H1 (cell line): ENCODE measurements at regions not wholly inside any gene's neighbourhood (a gene's known extent, or its start where the extent isn't known, plus 50 kb on each side); places are given as distances from the start of the nearest gene placed in this dataset.

Experiments
- CTCF ChIA-PET: fragments of 300-600 bp; sonication (Branson Sonifier 250); formaldehyde crosslinking; loops from one replicate; lab custom pipeline; 2021; ENCODE audit not compliant: partially characterized antibody; lab: Charles Lee
- POLR2A ChIA-PET: fragments of 300-600 bp; sonication (Branson Sonifier 250); formaldehyde crosslinking; loops from one replicate; lab custom pipeline; 2021; ENCODE audit warnings: inconsistent platforms; ENCODE audit not compliant: partially characterized antibody; lab: Charles Lee
- DNase-seq, 2 experiments: peaks; one replicate each; pipeline versions ENCODE4 v3.0.0 to v3.0.0-alpha.2; 2010 to 2022; ENCODE audit warnings: low spot score in 2 of 2, low read depth in 1 of 2, mixed read lengths in 1 of 2
- FAIRE-seq: peaks from 2 replicates; lab custom pipeline; 2011; peaks lifted over from hg19 to GRCh38; lab: Jason Lieb, UNC
- H2AFZ ChIP-seq: 2 replicates; pipeline ENCODE4 v1.8.1; 2012; ENCODE audit warnings: low read length, inconsistent platforms
- H2AK5ac ChIP-seq: 2 replicates; pipeline ENCODE4 v1.6.1; 2013; ENCODE audit warnings: low read depth, low read length
- H2BK120ac ChIP-seq: replicated peaks from 2 replicates; pipeline ENCODE3; 2013; ENCODE audit warnings: low read depth, low read length, inconsistent platforms
- H2BK12ac ChIP-seq: 2 replicates; pipeline ENCODE4 v1.6.1; 2013; ENCODE audit warnings: low read depth, low read length
- H2BK15ac ChIP-seq: 2 replicates; pipeline ENCODE4 v1.6.1; 2013; ENCODE audit warnings: low read length
- H2BK20ac ChIP-seq: 2 replicates; pipeline ENCODE4 v1.6.1; 2013; ENCODE audit warnings: low read length
- H2BK5ac ChIP-seq: 2 replicates; pipeline ENCODE4 v1.6.1; 2013; ENCODE audit warnings: low read depth, low read length
- H3K14ac ChIP-seq: 2 replicates; pipeline ENCODE4 v1.6.1; 2013; ENCODE audit warnings: inconsistent platforms; ENCODE audit not compliant: insufficient read length
- H3K18ac ChIP-seq: 2 replicates; pipeline ENCODE4 v1.6.1; 2013; ENCODE audit warnings: low read length; ENCODE audit errors: extremely low read depth
- H3K23ac ChIP-seq: 2 replicates; pipeline ENCODE4 v1.6.1; 2013; ENCODE audit warnings: inconsistent platforms; ENCODE audit not compliant: insufficient read length
- H3K23me2 ChIP-seq: 2 replicates; pipeline ENCODE4 v1.6.1; 2013; ENCODE audit warnings: low read depth, low read length
- H3K27ac ChIP-seq: 2 replicates; pipeline ENCODE4 v1.6.1; 2011; ENCODE audit warnings: low read depth, low read length, inconsistent platforms
- H3K27me3 ChIP-seq, 4 experiments: replicated peaks in 1 of 4; 1 replicate in 1 of 4; 2 replicates in 3 of 4; pipeline versions ENCODE4 v1.6.1 to v1.8.1; 2011 to 2013; ENCODE audit warnings: low read length in 3 of 4, mild to moderate bottlenecking in 3 of 4, inconsistent platforms in 2 of 4, mixed read lengths in 2 of 4, moderate library complexity in 1 of 4; ENCODE audit not compliant: control insufficient read depth in 3 of 4, insufficient read depth in 3 of 4; ENCODE audit errors: extremely low read depth in 1 of 4
- H3K36me3 ChIP-seq, 4 experiments: 2 replicates each; pipeline versions ENCODE4 v1.6.1 to v1.8.1; 2011 to 2013; ENCODE audit warnings: mild to moderate bottlenecking in 4 of 4, low read length in 3 of 4, moderate library complexity in 2 of 4, control low read depth in 1 of 4, inconsistent platforms in 1 of 4; ENCODE audit not compliant: insufficient read depth in 4 of 4, control insufficient read depth in 2 of 4
- H3K4ac ChIP-seq: replicated peaks from 2 replicates; pipeline ENCODE3; 2013; ENCODE audit warnings: low read length, low read depth, mixed read lengths, inconsistent platforms; ENCODE audit not compliant: insufficient read length
- H3K4me1 ChIP-seq, 4 experiments: replicated peaks in 1 of 4; 1 replicate in 1 of 4; 2 replicates in 3 of 4; pipeline versions ENCODE4 v1.6.1 to v1.8.1; 2011 to 2013; ENCODE audit warnings: low read length in 3 of 4, inconsistent platforms in 2 of 4, mixed read lengths in 1 of 4; ENCODE audit not compliant: insufficient read depth in 4 of 4, control insufficient read depth in 3 of 4
- H3K4me2 ChIP-seq, 2 experiments: 2 replicates each; pipeline versions ENCODE4 v1.6.1 to v1.8.1; 2011 to 2013; ENCODE audit warnings: low read depth in 2 of 2, low read length in 2 of 2, control low read depth in 1 of 2, inconsistent platforms in 1 of 2, mild to moderate bottlenecking in 1 of 2; ENCODE audit not compliant: insufficient read depth in 1 of 2
- H3K4me3 ChIP-seq, 4 experiments: fragments of 200-600, 300-600 bp in 1 of 4; sonication (generic), shearing (Covaris generic), sonication (Bioruptor Twin) in 1 of 4; 2 replicates each; pipeline versions ENCODE4 v1.5.1 to v1.8.1; 2011 to 2016; ENCODE audit warnings: low read length in 4 of 4, low read depth in 3 of 4, control low read depth in 2 of 4, inconsistent platforms in 2 of 4, mild to moderate bottlenecking in 2 of 4, mixed read lengths in 1 of 4, moderate library complexity in 1 of 4; ENCODE audit not compliant: insufficient read depth in 2 of 4; ENCODE audit errors: extremely low read depth in 1 of 4
- H3K56ac ChIP-seq: replicated peaks from 2 replicates; pipeline ENCODE3; 2013; ENCODE audit warnings: low read depth, mild to moderate bottlenecking, mixed read lengths, low read length, inconsistent platforms; ENCODE audit not compliant: insufficient read length
- H3K79me1 ChIP-seq: 2 replicates; pipeline ENCODE4 v1.6.1; 2013; ENCODE audit warnings: low read depth, low read length, control low read depth
- H3K79me2 ChIP-seq, 2 experiments: 2 replicates each; pipeline versions ENCODE4 v1.6.1 to v1.8.1; 2012 to 2013; ENCODE audit warnings: low read length in 2 of 2, mild to moderate bottlenecking in 2 of 2, inconsistent platforms in 1 of 2; ENCODE audit not compliant: insufficient read depth in 2 of 2, control insufficient read depth in 1 of 2
- H3K9ac ChIP-seq, 4 experiments: replicated peaks in 1 of 4; 1 replicate in 1 of 4; 2 replicates in 3 of 4; pipeline versions ENCODE4 v1.6.1 to v1.8.1; 2011 to 2013; ENCODE audit warnings: low read depth in 3 of 4, low read length in 3 of 4, control low read depth in 2 of 4, mild to moderate bottlenecking in 2 of 4, moderate library complexity in 2 of 4, inconsistent platforms in 1 of 4; ENCODE audit errors: extremely low read depth in 1 of 4
- H3K9me3 ChIP-seq, 2 experiments: 2 replicates each; pipeline versions ENCODE4 v1.6.1 to v1.8.1; 2012 to 2013; ENCODE audit warnings: mild to moderate bottlenecking in 2 of 2, moderate library complexity in 2 of 2, control low read depth in 1 of 2, inconsistent platforms in 1 of 2, low read depth in 1 of 2, low read length in 1 of 2, mixed read lengths in 1 of 2; ENCODE audit not compliant: insufficient read depth in 2 of 2
- H4K20me1 ChIP-seq, 2 experiments: replicated peaks in 1 of 2; 2 replicates each; pipeline versions ENCODE3 to v1.8.1; 2011 to 2013; ENCODE audit warnings: inconsistent platforms in 2 of 2, low read length in 2 of 2, mild to moderate bottlenecking in 1 of 2; ENCODE audit not compliant: insufficient read depth in 2 of 2, control insufficient read depth in 1 of 2
- H4K5ac ChIP-seq: 2 replicates; pipeline ENCODE4 v1.6.1; 2013; ENCODE audit warnings: low read length, low read depth, mixed read lengths, inconsistent platforms; ENCODE audit not compliant: insufficient read length
- H4K8ac ChIP-seq: 2 replicates; pipeline ENCODE4 v1.8.0; 2013; ENCODE audit warnings: mild to moderate bottlenecking, moderate library complexity, low read length, inconsistent platforms; ENCODE audit not compliant: insufficient read depth; ENCODE audit errors: extremely low read depth
- H4K91ac ChIP-seq: replicated peaks from 2 replicates; pipeline ENCODE3; 2013; ENCODE audit warnings: low read length, mixed read lengths, inconsistent platforms; ENCODE audit not compliant: insufficient read length
- ASH2L ChIP-seq: fragments of 200-600, 300-600 bp; sonication (generic); IDR thresholded peaks from one replicate; pipeline ENCODE4 v1.7.1; 2017; ENCODE audit warnings: low read length
- FOSL1 ChIP-seq: IDR thresholded peaks from 2 replicates; pipeline ENCODE4 v1.6.1; 2011; ENCODE audit warnings: mild to moderate bottlenecking, low read depth, low read length, moderate library complexity; ENCODE audit not compliant: insufficient read depth
- JUND ChIP-seq: IDR thresholded peaks from 2 replicates; pipeline ENCODE4 v1.6.1; 2011; ENCODE audit warnings: mild to moderate bottlenecking, improper control_type of control experiment, low read length
- WGBS, 2 experiments: shearing (Covaris generic) in 1 of 2; methylation state at CpG; one replicate each; pipeline versions ENCODE4 v1.1.6 to v1.1.7; 2013 to 2015; ENCODE audit warnings: low lambda C conversion rate in 2 of 2, mixed read lengths in 2 of 2, inconsistent platforms in 1 of 2, low coverage in 1 of 2, missing lambda C conversion rate in 1 of 2; ENCODE audit not compliant: insufficient replicate concordance in 2 of 2, insufficient coverage in 1 of 2, insufficient read length in 1 of 2; ENCODE audit errors: extremely low coverage in 1 of 2, missing lambda C conversion rate in 1 of 2; 5-methylcytosine and 5-hydroxymethylcytosine counted together

- Histone ChIP-seq H3K9ac (no peak overlapping the region), H3K79me2 (no peaks in the 10 kb centered on the region), H3K4me1 (no peaks in the 10 kb centered on the region), H3K56ac (no peak overlapping the region), H3K4ac (no peak overlapping the region), H2BK120ac (no peak overlapping the region), H2AK5ac (no peak overlapping the region), H3K27ac (no peak overlapping the region), H2AFZ (no peak overlapping the region), H3K14ac (no peak overlapping the region), H3K4me3 (no peak overlapping the region), H3K23me2 (no peaks in the 10 kb centered on the region), H3K79me1 (no peaks in the 10 kb centered on the region), H3K36me3 (no peaks in the 10 kb centered on the region), H2BK20ac (no peak overlapping the region), H2BK5ac (no peak overlapping the region), H3K27me3 (no peaks in the 10 kb centered on the region), H4K20me1 (no peaks in the 10 kb centered on the region), H4K8ac (no peak overlapping the region), H3K23ac (no peak overlapping the region), H2BK12ac (no peak overlapping the region), H3K18ac (no peak overlapping the region), H3K9me3 (peaks cover 0 to 6% of the 10 kb centered on the region in 2 experiments; a peak in 1 of 4 replicates), H4K5ac (no peak overlapping the region), H4K91ac (no peak overlapping the region), H3K4me2 (no peak overlapping the region), H2BK15ac (no peak overlapping the region)
- WGBS, 2 experiments, result 92% methylated on average over 15 of the region's 20 CpGs; no CpG with 5 or more reads in 1 of the 2 experiments
- no peak for FAIRE-seq
- no peak for TF ChIP-seq ASH2L
- no peak for TF ChIP-seq FOSL1
- TF ChIP-seq JUND, result no peak
- DNase-seq, result no peak
- ChIA-PET POLR2A (no interaction called here), CTCF (interaction anchor here (0.6 to 0.7 kb wide), 2 partner anchors 10 to 447 kb away, joined by 3 read pairs; no protein-coding TSS in a partner anchor)
Measured at GRCh38 chr6:113221850-113222249, 635.3 kb upstream of the MARCKS start.
